GM19035 (cell line): ENCODE measurements at regions not wholly inside any gene's neighbourhood (a gene's known extent, or its start where the extent isn't known, plus 50 kb on each side); places are given as distances from the start of the nearest gene placed in this dataset.
"Not testable (repeated sequence)": the region's sequence is repeated elsewhere in the genome, so short reads cannot be mapped to it uniquely, and the experiment has no call there.

Experiments used
- ATAC-seq: cut with Tn5 transposase; IDR thresholded peaks from one replicate; pipeline ENCODE4 v1.9.1; 2021; ENCODE audit not compliant: unreplicated experiment

GRCh38 chr15:87681104-87681503, 575.4 kb downstream of the NTRK3 start:
- no peak for ATAC-seq

GRCh38 chr15:87680208-87680607, 576.3 kb downstream of the NTRK3 start:
- no peak for ATAC-seq

DNA sequence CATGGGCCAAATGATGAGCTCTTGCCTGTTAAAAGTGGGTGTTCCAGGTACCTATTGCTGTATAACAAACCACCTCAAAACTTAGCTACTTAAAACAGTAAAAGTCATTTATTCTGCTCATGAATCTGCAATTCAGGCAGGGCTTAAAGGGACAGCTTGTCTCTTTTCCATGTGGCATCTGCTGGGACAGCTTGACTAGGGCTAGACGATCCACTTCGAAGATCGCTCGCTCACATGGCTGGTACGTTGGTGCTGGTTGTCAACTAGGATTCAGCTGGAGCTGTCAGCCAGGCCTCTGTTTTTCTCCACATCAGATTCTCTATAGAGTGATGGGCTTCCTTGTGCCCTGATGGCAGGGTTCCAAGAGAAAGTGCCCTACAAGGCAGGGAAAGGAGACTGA, 581.3 kb downstream of the NTRK3 start:
- no peak for ATAC-seq

DNA sequence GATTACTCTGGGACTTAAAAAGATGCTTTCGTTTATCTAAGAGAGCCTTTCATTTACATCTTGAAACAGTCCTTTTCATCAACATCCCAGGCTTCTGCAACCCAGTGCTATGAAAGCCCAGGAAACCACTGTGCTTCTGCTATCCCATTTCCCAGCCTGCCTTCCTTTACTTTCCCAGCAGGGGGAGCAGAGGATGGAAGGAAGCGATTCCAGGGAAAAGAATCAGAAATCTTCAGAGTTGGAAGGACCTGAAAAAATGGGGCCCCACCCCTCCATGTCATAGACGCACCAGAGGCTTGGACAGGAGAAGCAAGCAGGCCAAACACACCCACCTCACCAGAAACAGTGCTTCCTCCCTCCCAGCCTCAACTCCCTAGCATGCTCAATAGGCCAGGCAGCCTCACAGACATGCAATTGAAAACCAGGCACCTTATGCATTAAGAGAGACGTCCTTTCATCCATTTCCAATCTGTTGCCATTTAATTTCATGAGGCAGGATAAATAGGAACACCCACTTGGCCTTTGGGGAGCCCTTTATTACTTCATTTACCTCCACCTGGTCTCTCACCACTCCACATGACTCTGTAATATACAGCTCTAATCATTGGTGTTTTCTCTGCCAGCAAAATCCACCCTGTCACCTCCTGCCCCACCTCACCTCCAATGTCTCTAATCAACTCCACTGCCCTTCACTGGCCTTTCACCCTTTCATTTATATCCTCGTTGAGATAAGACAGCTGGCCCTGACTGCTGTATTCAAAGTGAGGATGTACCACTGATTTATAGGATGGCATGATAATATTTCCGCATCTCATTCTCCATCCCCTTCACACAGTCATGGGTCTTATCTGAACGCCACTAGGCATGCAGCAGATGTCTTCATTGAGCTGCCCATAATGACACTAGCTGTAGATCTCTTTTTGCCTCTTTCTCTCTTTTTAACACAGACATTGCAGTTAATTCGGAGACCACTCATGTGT, 583.9 kb downstream of the NTRK3 start:
- ATAC-seq: no peak

DNA sequence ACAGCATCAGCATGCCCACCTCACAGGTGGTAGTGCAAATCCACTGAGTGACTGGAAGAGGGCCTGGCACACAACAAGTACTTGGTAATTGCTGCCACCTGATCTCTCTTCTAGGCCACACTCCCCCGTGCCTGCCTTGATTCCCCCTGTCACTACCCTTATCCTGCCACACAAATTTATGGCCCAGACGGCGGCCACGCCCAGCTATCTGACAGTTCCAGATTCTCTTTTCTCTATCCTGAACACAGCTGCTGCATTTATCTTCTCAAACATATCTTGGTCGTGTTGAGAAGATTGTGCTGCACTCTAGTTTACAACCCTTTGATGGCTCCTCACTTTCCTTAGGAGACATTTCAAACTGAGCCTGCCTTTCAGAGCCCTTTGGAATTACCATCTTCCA, 585.2 kb downstream of the NTRK3 start:
- ATAC-seq: no peak

DNA sequence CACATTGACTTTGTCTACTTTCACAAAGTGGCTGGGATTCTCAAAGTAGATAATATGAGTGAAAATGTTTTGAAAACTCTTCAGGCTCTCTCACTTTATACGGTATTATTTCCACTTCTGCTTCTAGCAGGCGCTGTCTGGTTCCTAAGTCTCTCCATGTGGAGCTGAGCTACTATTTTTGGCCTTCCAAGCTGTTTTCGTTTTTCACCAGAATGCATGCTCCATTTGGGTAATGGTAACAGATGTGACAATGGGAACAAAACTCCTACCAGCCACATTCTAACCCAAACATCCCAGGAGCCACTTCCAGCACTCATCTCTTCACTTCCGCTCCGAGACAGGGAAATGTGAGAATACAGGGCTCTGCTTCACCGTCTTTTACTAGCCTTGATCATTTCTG, 586.7 kb downstream of the NTRK3 start:
- no peak for ATAC-seq

- ATAC-seq: not testable (repeated sequence)
Observed at GRCh38 chr15:87668768-87669564, 587.6 kb downstream of the NTRK3 start.

- ATAC-seq: no peak
Observed at GRCh38 chr15:87667643-87668042, 588.9 kb downstream of the NTRK3 start.

- no peak for ATAC-seq
Observed at GRCh38 chr15:87662575-87662974, 594.0 kb downstream of the NTRK3 start.

- no peak for ATAC-seq
Observed at GRCh38 chr15:87661454-87662355, 594.8 kb downstream of the NTRK3 start.

DNA sequence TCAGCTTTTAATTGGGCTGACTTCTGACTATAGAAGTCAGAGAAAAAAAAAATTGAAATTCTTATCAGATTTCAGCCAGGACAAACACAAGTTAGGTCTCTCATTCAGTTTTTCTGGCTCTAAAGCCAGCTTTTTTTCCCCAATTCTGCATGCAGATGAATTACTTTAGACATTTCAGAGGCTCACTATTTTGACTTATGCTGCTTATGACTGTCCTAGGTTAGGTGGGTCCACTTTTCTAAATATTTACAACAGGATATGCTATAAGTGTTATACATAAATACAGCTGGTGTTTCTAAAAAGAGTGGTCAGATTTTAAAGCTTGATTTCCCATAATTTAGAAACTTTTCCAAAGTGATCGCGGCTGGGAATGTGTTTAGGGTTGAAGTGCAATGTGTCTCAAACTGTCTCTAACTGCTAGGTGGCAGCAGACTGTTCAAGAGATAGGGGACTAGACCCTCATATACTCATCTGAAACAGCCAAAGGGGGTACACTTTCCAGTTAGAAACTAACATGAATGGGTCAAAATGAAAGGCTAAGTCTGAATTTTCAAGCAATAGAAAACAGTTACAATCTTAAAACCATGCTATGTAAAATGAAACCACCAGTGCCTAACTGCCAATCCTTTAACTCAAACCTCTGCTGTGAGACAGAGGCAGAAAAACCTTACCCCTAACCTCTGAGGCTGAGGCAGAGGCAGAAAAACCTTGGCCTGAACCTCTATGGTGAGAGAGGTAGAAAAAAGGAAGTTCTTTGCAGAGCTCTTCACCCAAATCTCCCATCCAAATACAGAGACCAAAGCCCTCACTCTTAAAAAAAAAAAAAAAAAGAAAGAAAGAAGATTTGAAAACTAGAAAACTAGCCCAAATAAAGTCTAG, 596.0 kb downstream of the NTRK3 start:
- ATAC-seq: no peak

DNA sequence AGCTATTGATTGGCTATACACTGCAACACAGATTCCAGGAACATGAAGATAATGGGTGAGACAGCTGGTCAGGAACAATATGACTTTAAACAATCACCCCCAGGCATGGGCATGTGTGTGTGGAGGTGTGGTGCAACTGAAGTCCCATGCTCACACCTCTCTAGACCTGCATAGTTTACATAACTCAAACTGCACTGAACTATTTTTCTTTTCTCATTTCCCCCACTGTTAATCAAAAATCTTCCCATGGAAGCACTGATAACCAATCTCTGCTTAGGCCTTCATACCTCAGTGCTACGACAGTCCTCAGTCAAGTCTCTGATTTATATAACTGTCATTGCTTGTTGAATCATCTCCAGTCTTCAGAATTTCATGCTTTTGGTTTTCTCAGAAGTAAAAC, 600.2 kb downstream of the NTRK3 start:
- no peak for ATAC-seq

GRCh38 chr15:87653646-87654045, 602.9 kb downstream of the NTRK3 start:
- no peak for ATAC-seq

DNA sequence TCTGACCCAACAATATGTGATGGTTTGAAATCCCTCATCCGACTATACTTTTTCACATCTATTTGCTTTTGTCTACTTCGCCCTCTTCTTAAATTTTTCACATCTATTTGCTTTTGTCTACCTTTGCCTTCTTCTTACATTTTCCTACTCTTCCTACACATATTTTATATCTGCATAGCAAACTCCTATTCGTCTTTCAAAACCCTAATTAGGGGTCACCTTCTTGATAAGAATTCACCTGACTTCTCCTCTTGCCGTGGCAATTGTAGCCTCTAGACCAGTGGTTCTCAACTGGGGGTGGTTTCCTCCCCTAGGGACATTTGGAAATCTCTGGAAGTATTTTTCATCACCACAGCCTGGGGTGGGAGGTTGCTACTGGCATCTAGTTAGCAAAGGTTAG, 607.4 kb downstream of the NTRK3 start:
- ATAC-seq: no peak

- no peak for ATAC-seq
Observed at GRCh38 chr15:87648278-87648677, 608.3 kb downstream of the NTRK3 start.

- ATAC-seq: no peak
Observed at GRCh38 chr15:87645723-87646122, 610.8 kb downstream of the NTRK3 start.

- ATAC-seq: not testable (repeated sequence)
Observed at GRCh38 chr15:87642997-87643396, 613.5 kb downstream of the NTRK3 start.

GRCh38 chr15:87639305-87640011, 617.1 kb downstream of the NTRK3 start:
- ATAC-seq: no peak

DNA sequence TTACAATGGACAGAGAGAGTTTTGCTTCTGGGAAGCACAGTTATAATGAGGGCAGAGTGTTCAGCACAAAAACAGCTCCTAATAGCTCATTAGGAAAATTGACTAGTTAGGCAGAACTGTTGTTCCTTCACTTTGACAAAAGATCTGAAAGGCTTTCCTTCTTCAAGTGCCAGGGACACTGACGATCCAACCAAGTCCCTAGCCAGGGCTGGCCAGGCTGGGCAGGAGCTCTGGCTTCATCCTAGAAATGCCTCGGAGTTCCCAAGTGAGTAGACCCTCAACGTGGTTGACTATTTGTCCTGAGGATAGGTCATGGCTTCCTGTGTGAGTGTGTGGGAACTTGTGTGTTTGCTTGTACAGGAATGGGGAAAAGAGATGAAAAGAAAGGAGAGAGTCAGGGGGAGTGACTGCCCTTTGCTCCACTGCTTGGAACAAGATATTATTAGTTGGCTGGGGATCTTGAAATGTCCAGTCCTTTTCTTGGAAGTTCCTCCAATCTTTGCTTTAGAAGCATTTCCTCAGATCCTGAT, 617.9 kb downstream of the NTRK3 start:
- no peak for ATAC-seq
